NOMO-1 treated with DMSO at 0.1 percent for 48 hours (cell line): ENCODE measurements at regions not wholly inside any gene's neighbourhood (a gene's known extent, or its start where the extent isn't known, plus 50 kb on each side); places are given as distances from the start of the nearest gene placed in this dataset.
"Not testable (repeated sequence)": the region's sequence is repeated elsewhere in the genome, so short reads cannot be mapped to it uniquely, and the experiment has no call there.

Source experiments
- DNase-seq: peaks from one replicate; lab custom pipeline; 2025; ENCODE audit not compliant: unreplicated experiment; lab: John Stamatoyannopoulos, UW

GRCh38 chr16:29153307-29153706, 168.5 kb downstream of the LAT start:
- not testable (repeated sequence) for DNase-seq

DNA sequence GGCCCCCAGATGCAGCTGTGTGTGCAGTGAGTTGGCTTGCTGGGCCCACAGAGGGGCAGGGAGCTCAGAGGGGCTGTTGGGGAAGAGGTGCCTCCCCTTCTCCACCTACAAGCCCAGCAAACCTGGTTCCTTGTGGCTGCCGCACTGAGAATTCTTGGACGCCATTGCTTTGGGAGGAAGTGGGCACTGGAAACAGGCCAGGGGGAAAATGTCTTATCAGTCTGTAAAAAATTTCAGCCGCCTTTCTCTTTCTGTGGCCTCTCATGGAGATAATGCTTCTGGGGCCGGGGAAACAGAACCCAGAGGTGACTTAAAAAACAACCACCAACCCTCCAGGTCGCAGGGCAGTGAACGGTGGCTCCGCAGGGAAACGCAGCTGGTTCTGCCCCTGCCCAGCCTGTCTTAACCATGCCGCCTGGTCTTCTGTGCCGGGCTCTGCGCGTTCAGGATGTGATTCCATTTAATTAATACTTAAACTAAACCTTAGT, 167.7 kb downstream of the LAT start:
- DNase-seq, result not testable (repeated sequence)

- no peak for DNase-seq
Observed at GRCh38 chr16:29151317-29151716, 166.5 kb downstream of the LAT start.

DNA sequence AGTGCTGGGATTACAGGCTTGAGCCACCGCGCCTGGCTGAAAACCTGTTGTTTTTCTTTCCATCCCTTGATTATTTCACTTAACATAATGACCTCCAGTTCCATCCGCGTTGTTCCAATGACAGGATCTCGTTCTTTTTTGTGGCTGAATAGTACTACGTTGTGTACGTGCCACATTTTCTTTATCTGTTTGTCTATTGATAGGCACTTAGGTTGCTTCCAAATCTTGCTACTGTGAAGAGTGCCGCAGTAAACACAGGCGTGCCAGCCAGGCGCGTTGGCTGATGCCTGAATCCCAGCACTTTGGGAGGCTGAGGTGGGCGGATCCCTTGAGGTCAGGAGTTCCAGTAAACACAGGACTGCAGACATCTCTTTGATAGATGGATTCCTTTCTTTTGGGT, 165.1 kb downstream of the LAT start:
- not testable (repeated sequence) for DNase-seq

DNA sequence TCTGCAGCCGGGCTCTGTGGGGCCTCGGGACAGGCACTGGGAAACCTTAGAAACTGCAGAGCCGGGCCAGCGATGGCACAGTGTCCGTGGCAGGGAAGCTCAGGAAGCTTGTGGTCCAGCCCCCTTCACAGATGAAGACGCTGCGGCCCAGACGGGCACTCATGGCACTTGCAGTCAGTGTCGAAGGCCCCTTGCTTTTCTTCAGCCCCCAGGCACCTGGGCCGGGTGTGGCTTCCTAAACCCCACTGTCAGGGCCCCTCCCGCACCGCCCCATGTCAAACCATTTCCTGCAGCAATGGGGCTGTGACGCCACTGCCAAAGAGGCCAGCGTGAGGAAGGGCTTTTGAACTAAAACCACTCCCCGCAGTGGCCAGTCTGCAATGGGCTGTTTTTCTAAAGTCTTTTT, 164.0 kb downstream of the LAT start:
- DNase-seq, result no peak

DNA sequence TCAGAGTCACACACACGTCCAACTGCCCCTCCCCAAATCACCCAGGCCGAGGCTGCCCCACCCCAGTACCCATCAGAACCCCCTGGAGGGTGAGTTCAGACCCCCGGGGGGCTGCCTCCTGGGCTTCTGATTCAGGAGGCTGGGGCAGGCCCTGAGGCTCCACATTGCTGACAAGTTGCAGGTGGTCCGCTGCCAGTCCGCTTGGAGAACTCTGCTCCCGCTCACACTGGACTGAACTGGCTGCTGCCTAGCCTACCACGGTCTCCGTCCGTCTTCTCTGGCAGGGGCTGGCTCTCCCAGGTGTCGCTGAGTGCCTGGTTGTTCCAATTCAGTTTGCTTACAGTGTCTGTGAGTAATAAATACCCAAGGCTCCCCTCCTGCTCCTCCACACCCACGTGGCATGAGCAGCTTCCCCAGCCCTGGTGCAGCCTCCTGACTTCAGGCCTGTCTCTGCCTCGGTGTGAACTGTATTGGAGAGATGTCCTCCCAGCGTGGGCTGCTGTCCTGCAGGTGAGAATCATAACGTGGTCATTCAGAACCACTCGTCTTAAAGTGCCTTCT, 163.4 kb downstream of the LAT start:
- no peak for DNase-seq

- not testable (repeated sequence) for DNase-seq
Observed at GRCh38 chr16:29147710-29148109, 162.9 kb downstream of the LAT start.

DNA sequence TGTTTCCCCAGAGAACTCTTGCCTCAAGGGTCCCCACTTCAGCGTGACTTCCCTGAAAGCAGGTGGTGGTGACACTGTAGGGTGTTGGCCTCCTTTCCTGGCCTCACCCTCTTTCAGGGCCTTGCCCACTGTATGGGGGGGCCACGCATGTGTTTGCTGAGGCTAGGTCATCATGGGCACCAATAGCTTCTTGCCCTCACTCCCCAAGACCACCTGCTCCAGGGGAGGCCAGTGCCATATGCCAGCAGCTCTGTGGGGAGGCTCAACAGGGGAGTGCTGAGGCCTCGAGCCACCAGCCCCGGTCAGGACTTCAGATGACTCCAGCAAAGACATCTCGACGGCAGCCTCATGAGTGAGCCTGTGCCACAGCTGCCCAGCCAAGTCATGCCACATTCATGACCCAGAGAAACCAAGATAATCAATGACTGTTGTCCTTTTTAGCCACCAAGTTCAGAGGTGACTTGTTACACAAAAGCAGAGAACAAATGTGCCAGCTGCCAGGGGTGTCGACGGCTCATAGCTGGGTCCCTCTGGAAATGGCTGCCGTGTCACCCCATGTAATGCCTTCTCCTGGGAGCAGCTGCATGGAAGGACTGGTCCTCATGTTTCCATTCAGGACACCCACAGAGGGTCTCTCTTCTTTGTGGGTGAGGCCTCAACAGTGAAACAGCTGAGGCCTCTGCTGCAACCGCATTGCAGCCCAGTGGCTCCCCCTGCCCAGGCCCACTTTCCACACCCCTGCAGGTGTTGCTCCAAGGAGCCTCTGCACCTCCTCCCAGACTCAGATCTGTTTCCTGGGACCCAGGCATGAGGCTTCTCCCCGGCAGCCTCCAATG, 162.2 kb downstream of the LAT start:
- not testable (repeated sequence) for DNase-seq

GRCh38 chr16:29146266-29146665, 161.4 kb downstream of the LAT start:
- no peak for DNase-seq

GRCh38 chr16:29145486-29146225, 160.8 kb downstream of the LAT start:
- not testable (repeated sequence) for DNase-seq

- not testable (repeated sequence) for DNase-seq
Observed at GRCh38 chr16:29145086-29145485, 160.2 kb downstream of the LAT start.

DNA sequence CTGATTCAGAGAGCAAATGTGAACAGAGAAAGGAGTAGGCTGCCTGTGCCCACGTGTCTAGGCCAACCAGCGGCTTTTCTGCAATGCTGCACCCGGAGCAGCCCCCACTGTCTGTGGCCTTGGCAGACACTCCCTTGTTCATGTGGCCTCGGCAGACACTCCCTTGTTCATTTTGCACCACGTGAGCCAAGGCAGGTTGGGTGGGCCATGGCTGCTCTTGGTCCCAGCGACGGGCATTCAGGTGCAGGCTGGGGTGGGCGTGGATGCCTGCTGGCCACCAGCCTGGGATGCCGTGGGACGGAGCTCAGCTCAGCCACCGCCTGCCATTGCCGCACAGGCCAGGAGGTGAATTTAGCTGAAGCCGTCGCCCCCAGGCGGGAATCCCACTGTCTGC, 159.8 kb downstream of the LAT start:
- DNase-seq, result not testable (repeated sequence)

GRCh38 chr16:29143739-29144668, 159.2 kb downstream of the LAT start:
- DNase-seq, result not testable (repeated sequence)

GRCh38 chr16:29142506-29142905, 157.7 kb downstream of the LAT start:
- not testable (repeated sequence) for DNase-seq

DNA sequence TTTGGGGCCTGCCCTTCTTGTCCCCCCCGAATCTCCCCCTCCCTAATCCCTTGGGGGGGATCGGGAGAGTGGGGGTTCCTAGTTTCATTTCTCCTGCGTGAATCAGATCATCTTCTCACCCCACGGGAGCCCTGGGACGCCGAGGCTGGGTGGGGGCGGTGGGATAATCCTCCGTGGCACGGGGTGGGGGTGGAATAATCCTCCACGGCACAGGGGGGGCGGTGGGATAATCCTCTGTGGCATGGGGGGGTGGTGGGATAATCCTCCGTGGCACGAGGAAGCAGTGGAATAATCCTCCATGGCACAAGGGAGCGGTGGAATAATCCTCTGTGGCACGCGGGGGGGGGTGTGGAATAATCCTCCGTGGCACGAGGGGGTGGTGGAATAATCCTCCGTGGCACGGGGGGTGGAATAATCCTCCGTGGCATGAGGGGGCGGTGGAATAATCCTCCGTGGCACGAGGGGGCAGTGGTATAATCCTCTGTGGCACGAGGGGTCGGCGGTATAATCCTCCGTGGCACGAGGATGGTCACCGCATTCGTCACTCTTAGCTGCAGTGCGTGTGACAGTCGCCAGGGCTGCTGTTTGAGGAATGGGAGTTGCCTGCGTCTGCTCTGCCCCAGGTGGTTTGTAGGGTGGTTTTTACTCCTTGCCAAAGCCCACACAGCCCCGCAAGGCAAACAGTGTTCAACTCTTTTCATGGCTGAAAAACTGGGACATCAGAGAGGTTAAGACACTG, 156.9 kb downstream of the LAT start:
- no peak for DNase-seq

DNA sequence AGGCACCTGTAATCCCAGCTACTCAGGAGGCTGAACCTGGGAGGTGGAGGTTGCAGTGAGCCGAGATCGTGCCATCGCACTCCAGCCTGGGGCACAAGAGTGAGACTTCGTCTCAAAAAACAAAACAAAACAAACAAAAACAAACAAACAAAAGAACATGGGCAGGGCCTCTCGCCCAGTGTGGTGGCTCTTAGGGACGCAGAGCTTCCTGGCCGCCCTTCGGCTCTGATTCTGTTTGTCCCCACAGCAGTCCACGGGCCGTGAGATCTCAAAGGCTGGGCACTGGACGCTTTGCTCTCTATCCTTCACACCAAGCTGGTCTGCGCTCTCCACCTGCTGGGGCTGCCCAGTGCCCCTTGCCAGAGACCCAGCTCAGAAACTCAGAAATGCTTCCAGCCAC, 156.3 kb downstream of the LAT start:
- DNase-seq, result not testable (repeated sequence)

GRCh38 chr16:29139901-29140855, 155.3 kb downstream of the LAT start:
- not testable (repeated sequence) for DNase-seq

DNA sequence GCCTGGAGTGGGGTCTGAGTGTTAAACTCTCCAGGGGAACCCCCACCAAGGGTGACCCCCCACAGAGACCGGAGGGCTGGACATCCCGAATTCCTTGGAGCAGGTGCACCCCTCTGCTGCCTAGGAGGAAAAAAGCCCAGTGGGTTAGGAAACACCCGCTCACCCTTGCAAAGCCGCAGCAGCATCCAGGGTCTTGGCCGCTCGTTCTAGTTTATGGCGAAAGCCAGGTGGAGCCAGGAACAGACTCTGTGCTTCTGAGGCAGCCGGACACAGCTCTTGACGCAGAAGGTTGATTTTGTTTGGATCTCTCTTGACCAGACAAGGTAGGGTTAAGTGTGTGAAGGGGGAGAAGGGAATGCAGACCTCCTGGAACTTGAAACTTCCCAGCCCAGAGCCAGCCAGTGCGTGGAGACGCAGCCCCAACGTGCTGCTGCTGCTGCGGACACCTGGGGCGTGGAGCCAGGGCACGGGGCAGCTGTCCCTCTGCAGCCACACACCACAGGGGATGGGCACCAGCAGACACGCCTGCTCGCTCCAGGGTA, 154.5 kb downstream of the LAT start:
- no peak for DNase-seq
